ENCODE measurements at regions not wholly inside any gene's neighbourhood (a gene's known extent, or its start where the extent isn't known, plus 50 kb on each side); places are given as distances from the start of the nearest gene placed in this dataset.
"Not testable (repeated sequence)": the region's sequence is repeated elsewhere in the genome, so short reads cannot be mapped to it uniquely, and the experiment has no call there.

GRCh38 chr15:79492065-79492464 is 59.9 kb downstream of the MINAR1 start:
- Histone ChIP-seq H3K4me3 (ENCODE audit: low read length in 2 of 2) (no peak overlapping the region), H3K9me3 (ENCODE audit: control insufficient read depth in 2 of 2, low read length in 2 of 2) (no peaks in the 10 kb centered on the region), H3K27me3 (ENCODE audit: control insufficient read depth in 1 of 2, insufficient read depth in 2 of 2, low read length in 2 of 2) (peaks cover 0 to 8% of the 10 kb centered on the region in 2 donors), H3K9ac (ENCODE audit: low read length in 2 of 2) (no peak overlapping the region), H3K36me3 (ENCODE audit: control insufficient read depth in 2 of 2, insufficient read depth in 2 of 2, low read length in 2 of 2) (no peaks in the 10 kb centered on the region), H3K27ac (ENCODE audit: low read length) (no peak overlapping the region), H3K4me1 (ENCODE audit: control insufficient read depth, insufficient read depth, low read length) (no peaks in the 10 kb centered on the region)

GRCh38 chr15:79494384-79494909 is 62.3 kb downstream of the MINAR1 start:
- Histone ChIP-seq H3K4me3 (ENCODE audit: low read length in 2 of 2) (no peak overlapping the region), H3K27me3 (ENCODE audit: control insufficient read depth in 1 of 2, insufficient read depth in 2 of 2, low read length in 2 of 2) (peaks cover 0 to 8% of the 10 kb centered on the region in 2 donors), H3K4me1 (ENCODE audit: control insufficient read depth, insufficient read depth, low read length) (no peaks in the 10 kb centered on the region), H3K9me3 (ENCODE audit: control insufficient read depth in 2 of 2, low read length in 2 of 2) (no peaks in the 10 kb centered on the region), H3K36me3 (ENCODE audit: control insufficient read depth in 2 of 2, insufficient read depth in 2 of 2, low read length in 2 of 2) (no peaks in the 10 kb centered on the region), H3K9ac (ENCODE audit: low read length in 2 of 2) (no peak overlapping the region), H3K27ac (ENCODE audit: low read length) (no peak overlapping the region)

- peaks cover 0 to 8% of the 10 kb centered on the region in 2 donors for H3K27me3 ChIP-seq (ENCODE audit: control insufficient read depth in 1 of 2, insufficient read depth in 2 of 2, low read length in 2 of 2)
- no peaks in the 10 kb centered on the region for H3K4me1 ChIP-seq (ENCODE audit: control insufficient read depth, insufficient read depth, low read length)
- no peak overlapping the region for H3K27ac ChIP-seq (ENCODE audit: low read length)
- H3K9ac ChIP-seq (ENCODE audit: low read length in 2 of 2) = no peak overlapping the region
- H3K9me3 ChIP-seq (ENCODE audit: control insufficient read depth in 2 of 2, low read length in 2 of 2) = no peaks in the 10 kb centered on the region
- no peaks in the 10 kb centered on the region for H3K36me3 ChIP-seq (ENCODE audit: control insufficient read depth in 2 of 2, insufficient read depth in 2 of 2, low read length in 2 of 2)
- H3K4me3 ChIP-seq (ENCODE audit: low read length in 2 of 2) = no peak overlapping the region
These were observed 63.0 kb downstream of the MINAR1 start for GRCh38 chr15:79494963-79495755.

- Histone ChIP-seq H3K4me3 (ENCODE audit: low read length in 2 of 2) (no peak overlapping the region), H3K9ac (ENCODE audit: low read length in 2 of 2) (no peak overlapping the region), H3K36me3 (ENCODE audit: control insufficient read depth in 2 of 2, insufficient read depth in 2 of 2, low read length in 2 of 2) (no peaks in the 10 kb centered on the region), H3K4me1 (ENCODE audit: control insufficient read depth, insufficient read depth, low read length) (no peaks in the 10 kb centered on the region), H3K27me3 (ENCODE audit: control insufficient read depth in 1 of 2, insufficient read depth in 2 of 2, low read length in 2 of 2) (peaks cover 0 to 8% of the 10 kb centered on the region in 2 donors), H3K9me3 (ENCODE audit: control insufficient read depth in 2 of 2, low read length in 2 of 2) (no peaks in the 10 kb centered on the region), H3K27ac (ENCODE audit: low read length) (no peak overlapping the region)
These were observed 63.6 kb downstream of the MINAR1 start for GRCh38 chr15:79495775-79496174.

- H3K36me3 ChIP-seq (ENCODE audit: control insufficient read depth in 2 of 2, insufficient read depth in 2 of 2, low read length in 2 of 2) = no peaks in the 10 kb centered on the region
- no peak overlapping the region for H3K9ac ChIP-seq (ENCODE audit: low read length in 2 of 2)
- no peak overlapping the region for H3K4me3 ChIP-seq (ENCODE audit: low read length in 2 of 2)
- no peak overlapping the region for H3K27ac ChIP-seq (ENCODE audit: low read length)
- no peaks in the 10 kb centered on the region for H3K4me1 ChIP-seq (ENCODE audit: control insufficient read depth, insufficient read depth, low read length)
- no peaks in the 10 kb centered on the region for H3K9me3 ChIP-seq (ENCODE audit: control insufficient read depth in 2 of 2, low read length in 2 of 2)
- peaks cover 0 to 8% of the 10 kb centered on the region in 2 donors for H3K27me3 ChIP-seq (ENCODE audit: control insufficient read depth in 1 of 2, insufficient read depth in 2 of 2, low read length in 2 of 2)
These were observed 64.7 kb downstream of the MINAR1 start for GRCh38 chr15:79496838-79497237.

GRCh38 chr15:79501086-79501485 is 69.0 kb downstream of the MINAR1 start:
- H3K27me3 ChIP-seq (ENCODE audit: control insufficient read depth in 1 of 2, insufficient read depth in 2 of 2, low read length in 2 of 2) = peaks cover 0 to 4% of the 10 kb centered on the region in 2 donors
- H3K4me3 ChIP-seq (ENCODE audit: low read length in 2 of 2) = no peak overlapping the region
- no peak overlapping the region for H3K27ac ChIP-seq (ENCODE audit: low read length)
- H3K36me3 ChIP-seq (ENCODE audit: control insufficient read depth in 2 of 2, insufficient read depth in 2 of 2, low read length in 2 of 2) = no peaks in the 10 kb centered on the region
- no peaks in the 10 kb centered on the region for H3K4me1 ChIP-seq (ENCODE audit: control insufficient read depth, insufficient read depth, low read length)
- no peaks in the 10 kb centered on the region for H3K9me3 ChIP-seq (ENCODE audit: control insufficient read depth in 2 of 2, low read length in 2 of 2)
- H3K9ac ChIP-seq (ENCODE audit: low read length in 2 of 2) = no peak overlapping the region

GRCh38 chr15:79505956-79506355 is 73.8 kb downstream of the MINAR1 start:
- Histone ChIP-seq H3K4me1 (ENCODE audit: control insufficient read depth, insufficient read depth, low read length) (no peaks in the 10 kb centered on the region), H3K9me3 (ENCODE audit: control insufficient read depth in 2 of 2, low read length in 2 of 2) (no peaks in the 10 kb centered on the region), H3K36me3 (ENCODE audit: control insufficient read depth in 2 of 2, insufficient read depth in 2 of 2, low read length in 2 of 2) (no peaks in the 10 kb centered on the region), H3K27me3 (ENCODE audit: control insufficient read depth in 1 of 2, insufficient read depth in 2 of 2, low read length in 2 of 2) (peaks cover 0 to 2% of the 10 kb centered on the region in 2 donors), H3K9ac (ENCODE audit: low read length in 2 of 2) (no peak overlapping the region), H3K27ac (ENCODE audit: low read length) (no peak overlapping the region), H3K4me3 (ENCODE audit: low read length in 2 of 2) (no peak overlapping the region)

GRCh38 chr15:79512844-79513243 is 80.7 kb downstream of the MINAR1 start:
- H3K27me3 ChIP-seq (ENCODE audit: control insufficient read depth in 1 of 2, insufficient read depth in 2 of 2, low read length in 2 of 2); H3K27ac ChIP-seq (ENCODE audit: low read length); H3K9me3 ChIP-seq (ENCODE audit: control insufficient read depth in 2 of 2, low read length in 2 of 2); H3K4me3 ChIP-seq (ENCODE audit: low read length in 2 of 2); H3K4me1 ChIP-seq (ENCODE audit: control insufficient read depth, insufficient read depth, low read length); H3K9ac ChIP-seq (ENCODE audit: low read length in 2 of 2); H3K36me3 ChIP-seq (ENCODE audit: control insufficient read depth in 2 of 2, insufficient read depth in 2 of 2, low read length in 2 of 2): not testable (repeated sequence)

- H3K27me3 ChIP-seq (ENCODE audit: control insufficient read depth in 1 of 2, insufficient read depth in 2 of 2, low read length in 2 of 2) = peaks cover 0 to 2% of the 10 kb centered on the region in 2 donors
- no peaks in the 10 kb centered on the region for H3K36me3 ChIP-seq (ENCODE audit: control insufficient read depth in 2 of 2, insufficient read depth in 2 of 2, low read length in 2 of 2)
- no peaks in the 10 kb centered on the region for H3K9me3 ChIP-seq (ENCODE audit: control insufficient read depth in 2 of 2, low read length in 2 of 2)
- no peak overlapping the region for H3K9ac ChIP-seq (ENCODE audit: low read length in 2 of 2)
- H3K27ac ChIP-seq (ENCODE audit: low read length) = no peak overlapping the region
- no peaks in the 10 kb centered on the region for H3K4me1 ChIP-seq (ENCODE audit: control insufficient read depth, insufficient read depth, low read length)
- H3K4me3 ChIP-seq (ENCODE audit: low read length in 2 of 2) = no peak overlapping the region
These were observed 81.3 kb downstream of the MINAR1 start for GRCh38 chr15:79513417-79513816.

GRCh38 chr15:79513940-79514339 is 81.8 kb downstream of the MINAR1 start:
- Histone ChIP-seq H3K4me1 (ENCODE audit: control insufficient read depth, insufficient read depth, low read length) (no peaks in the 10 kb centered on the region), H3K4me3 (ENCODE audit: low read length in 2 of 2) (no peak overlapping the region), H3K9me3 (ENCODE audit: control insufficient read depth in 2 of 2, low read length in 2 of 2) (no peaks in the 10 kb centered on the region), H3K27ac (ENCODE audit: low read length) (no peak overlapping the region), H3K9ac (ENCODE audit: low read length in 2 of 2) (no peak overlapping the region), H3K27me3 (ENCODE audit: control insufficient read depth in 1 of 2, insufficient read depth in 2 of 2, low read length in 2 of 2) (peaks cover 0 to 2% of the 10 kb centered on the region in 2 donors), H3K36me3 (ENCODE audit: control insufficient read depth in 2 of 2, insufficient read depth in 2 of 2, low read length in 2 of 2) (no peaks in the 10 kb centered on the region)

GRCh38 chr15:79515300-79516027 is 83.3 kb downstream of the MINAR1 start:
- H3K9me3 ChIP-seq (ENCODE audit: control insufficient read depth in 2 of 2, low read length in 2 of 2) = no peaks in the 10 kb centered on the region
- no peak overlapping the region for H3K4me3 ChIP-seq (ENCODE audit: low read length in 2 of 2)
- no peaks in the 10 kb centered on the region for H3K36me3 ChIP-seq (ENCODE audit: control insufficient read depth in 2 of 2, insufficient read depth in 2 of 2, low read length in 2 of 2)
- no peaks in the 10 kb centered on the region for H3K4me1 ChIP-seq (ENCODE audit: control insufficient read depth, insufficient read depth, low read length)
- no peak overlapping the region for H3K9ac ChIP-seq (ENCODE audit: low read length in 2 of 2)
- no peak overlapping the region for H3K27ac ChIP-seq (ENCODE audit: low read length)
- H3K27me3 ChIP-seq (ENCODE audit: control insufficient read depth in 1 of 2, insufficient read depth in 2 of 2, low read length in 2 of 2) = no peaks in the 10 kb centered on the region
